Suprapubic skin (tissue), 4 donors: ENCODE measurements at regions not wholly inside any gene's neighbourhood (a gene's known extent, or its start where the extent isn't known, plus 50 kb on each side); places are given as distances from the start of the nearest gene placed in this dataset.
"Not testable (repeated sequence)": the region's sequence is repeated elsewhere in the genome, so short reads cannot be mapped to it uniquely, and the experiment has no call there.

Experiments used
- DNase-seq, 2 donors: peaks; one replicate each; pipeline ENCODE4 v3.0.0-alpha.2; 2019; ENCODE audit warnings: low spot score in 2 of 2
- H3K27ac ChIP-seq: fragments of 200-600 bp; sonication (generic); one replicate; pipeline ENCODE4 v1.5.1; 2019
- H3K27me3 ChIP-seq: fragments of 200-600 bp; sonication (generic); one replicate; pipeline ENCODE4 v1.5.1; 2019
- H3K36me3 ChIP-seq: fragments of 200-600 bp; sonication (generic); one replicate; pipeline ENCODE4 v1.5.1; 2019
- H3K4me1 ChIP-seq: fragments of 200-600 bp; sonication (generic); one replicate; pipeline ENCODE4 v1.5.1; 2019
- H3K4me3 ChIP-seq: fragments of 200-600 bp; sonication (generic); one replicate; pipeline ENCODE4 v1.5.1; 2019; ENCODE audit warnings: mild to moderate bottlenecking
- H3K9me3 ChIP-seq: fragments of 200-600 bp; sonication (generic); one replicate; pipeline ENCODE4 v1.5.1; 2019
- CTCF ChIP-seq, 2 donors: fragments of 200-600 bp in 1 of 2; fragments of 450-650 bp in 1 of 2; sonication (generic) in 1 of 2; IDR thresholded peaks; one replicate each; pipeline ENCODE4 v1.5.1; 2016 to 2019; ENCODE audit warnings: antibody characterized with exemption in 2 of 2, mild to moderate bottlenecking in 1 of 2, moderate library complexity in 1 of 2
- EP300 ChIP-seq: sonication (generic); formaldehyde crosslinking; IDR thresholded peaks from one replicate; pipeline ENCODE4 v1.6.1; 2017; ENCODE audit warnings: antibody characterized with exemption
- POLR2A ChIP-seq, 2 donors: fragments of 450-650 bp; IDR thresholded peaks; one replicate each; pipeline ENCODE4 v1.6.1; 2017; ENCODE audit warnings: antibody characterized with exemption in 2 of 2, mild to moderate bottlenecking in 2 of 2, moderate library complexity in 2 of 2
- POLR2AphosphoS5 ChIP-seq, 3 donors: sonication (generic); formaldehyde crosslinking; IDR thresholded peaks; one replicate each; pipeline ENCODE4 v1.6.1; 2017; ENCODE audit warnings: antibody characterized with exemption in 3 of 3
- WGBS: methylation state at CpG from one replicate; pipeline ENCODE4 v1.1.5; 2018; 5-methylcytosine and 5-hydroxymethylcytosine counted together

- Histone ChIP-seq H3K27ac (no peak overlapping the region), H3K9me3 (no peaks in the 10 kb centered on the region), H3K4me1 (peaks cover 3% of the 10 kb centered on the region), H3K4me3 (no peak overlapping the region), H3K36me3 (no peaks in the 10 kb centered on the region), H3K27me3 (no peaks in the 10 kb centered on the region)
- DNase-seq, result no peak
- 69% methylated on average over 1 of the region's 1 CpG for WGBS
- no peak for TF ChIP-seq POLR2A (IDR thresholded peaks at IDR 0.05)
- TF ChIP-seq EP300, result no peak
- TF ChIP-seq CTCF (IDR thresholded peaks at IDR 0.05), result no peak
- TF ChIP-seq POLR2AphosphoS5 (IDR thresholded peaks at IDR 0.05), result no peak
Observed at GRCh38 chr13:50761406-50761805, 82.1 kb downstream of the DLEU7 start.

- Histone ChIP-seq H3K27ac (no peak overlapping the region), H3K4me3 (no peak overlapping the region), H3K9me3 (no peaks in the 10 kb centered on the region), H3K36me3 (no peaks in the 10 kb centered on the region), H3K27me3 (no peaks in the 10 kb centered on the region), H3K4me1 (no peaks in the 10 kb centered on the region)
- WGBS, result 76% methylated on average over 4 of the region's 4 CpGs
- no peak for TF ChIP-seq CTCF (IDR thresholded peaks at IDR 0.05)
- no peak for TF ChIP-seq POLR2AphosphoS5 (IDR thresholded peaks at IDR 0.05)
- TF ChIP-seq POLR2A (IDR thresholded peaks at IDR 0.05), result no peak
- TF ChIP-seq EP300, result no peak
- no peak for DNase-seq
Observed at GRCh38 chr13:50762969-50763567, 80.4 kb downstream of the DLEU7 start.

GRCh38 chr13:50766013-50766412, 77.5 kb downstream of the DLEU7 start:
- Histone ChIP-seq H3K4me1 (no peaks in the 10 kb centered on the region), H3K9me3 (no peaks in the 10 kb centered on the region), H3K27ac (no peak overlapping the region), H3K4me3 (no peak overlapping the region), H3K36me3 (no peaks in the 10 kb centered on the region), H3K27me3 (no peaks in the 10 kb centered on the region)
- no peak for TF ChIP-seq POLR2AphosphoS5 (IDR thresholded peaks at IDR 0.05)
- TF ChIP-seq EP300, result no peak
- TF ChIP-seq POLR2A (IDR thresholded peaks at IDR 0.05), result no peak
- TF ChIP-seq CTCF (IDR thresholded peaks at IDR 0.05), result no peak
- 27% methylated on average over 6 of the region's 6 CpGs for WGBS
- DNase-seq, result no peak

GRCh38 chr13:50766695-50767094, 76.8 kb downstream of the DLEU7 start:
- Histone ChIP-seq H3K4me1 (no peaks in the 10 kb centered on the region), H3K27me3 (no peaks in the 10 kb centered on the region), H3K9me3 (no peaks in the 10 kb centered on the region), H3K36me3 (no peaks in the 10 kb centered on the region), H3K27ac (no peak overlapping the region), H3K4me3 (no peak overlapping the region)
- DNase-seq, result no peak
- no peak for TF ChIP-seq POLR2AphosphoS5 (IDR thresholded peaks at IDR 0.05)
- no peak for TF ChIP-seq POLR2A (IDR thresholded peaks at IDR 0.05)
- TF ChIP-seq CTCF (IDR thresholded peaks at IDR 0.05), result no peak
- no peak for TF ChIP-seq EP300
- 52% methylated on average over 3 of the region's 3 CpGs for WGBS

GRCh38 chr13:50772881-50773280, 70.6 kb downstream of the DLEU7 start:
- WGBS, result 97% methylated on average over 9 of the region's 9 CpGs
- not testable (repeated sequence) for H3K36me3 ChIP-seq, H3K4me3 ChIP-seq, H3K9me3 ChIP-seq, DNase-seq, H3K27me3 ChIP-seq, H3K27ac ChIP-seq, H3K4me1 ChIP-seq
